Vagina (tissue), 2 donors: ENCODE measurements at regions not wholly inside any gene's neighbourhood (a gene's known extent, or its start where the extent isn't known, plus 50 kb on each side); places are given as distances from the start of the nearest gene placed in this dataset.

Experiments
- DNase-seq, 2 donors: peaks; one replicate each; pipeline ENCODE4 v3.0.0-alpha.2; 2017; ENCODE audit errors: extremely low spot score in 2 of 2
- H3K27ac ChIP-seq: fragments of 200-600 bp; sonication (generic); one replicate; pipeline ENCODE4 v1.5.1; 2019
- H3K27me3 ChIP-seq: fragments of 200-600 bp; sonication (generic); one replicate; pipeline ENCODE4 v1.5.1; 2019
- H3K36me3 ChIP-seq, 2 donors: fragments of 200-600 bp; sonication (generic); one replicate each; pipeline ENCODE4 v1.5.1; 2017 to 2019
- H3K4me1 ChIP-seq: fragments of 200-600 bp; sonication (generic); one replicate; pipeline ENCODE4 v1.5.1; 2019
- H3K4me3 ChIP-seq, 2 donors: fragments of 200-600 bp; sonication (generic); 1 replicate in 1 of 2; 2 replicates in 1 of 2; pipeline ENCODE4 v1.5.1; 2016 to 2019
- H3K9me3 ChIP-seq: fragments of 200-600 bp; sonication (generic); one replicate; pipeline ENCODE4 v1.5.1; 2019
- POLR2A ChIP-seq, 2 donors: fragments of 450-650 bp; IDR thresholded peaks; one replicate each; pipeline ENCODE4 v1.6.1; 2017; ENCODE audit warnings: antibody characterized with exemption in 2 of 2, mild to moderate bottlenecking in 2 of 2, moderate library complexity in 2 of 2
- POLR2AphosphoS5 ChIP-seq, 2 donors: sonication (generic); formaldehyde crosslinking; IDR thresholded peaks; one replicate each; pipeline ENCODE4 v1.9.0; 2017; ENCODE audit warnings: antibody characterized with exemption in 2 of 2, mild to moderate bottlenecking in 2 of 2, low read depth in 1 of 2; ENCODE audit not compliant: insufficient read depth in 1 of 2
- intact Hi-C: fragments of 100-400 bp; cut with DNase I; formaldehyde crosslinking; loops from one replicate; pipeline ENCODE4 v1.15.1; 2023
- TF ChIP-seq, protein P1 (sequence below), 3 experiments: fragments of 450-650 bp in 2 of 3; fragments of 200-600 bp in 1 of 3; sonication (generic) in 1 of 3; IDR thresholded peaks; one replicate each; pipeline ENCODE4 v1.5.1; 2017 to 2019; ENCODE audit warnings: antibody characterized with exemption in 3 of 3, mild to moderate bottlenecking in 2 of 3, moderate library complexity in 2 of 3

DNA sequence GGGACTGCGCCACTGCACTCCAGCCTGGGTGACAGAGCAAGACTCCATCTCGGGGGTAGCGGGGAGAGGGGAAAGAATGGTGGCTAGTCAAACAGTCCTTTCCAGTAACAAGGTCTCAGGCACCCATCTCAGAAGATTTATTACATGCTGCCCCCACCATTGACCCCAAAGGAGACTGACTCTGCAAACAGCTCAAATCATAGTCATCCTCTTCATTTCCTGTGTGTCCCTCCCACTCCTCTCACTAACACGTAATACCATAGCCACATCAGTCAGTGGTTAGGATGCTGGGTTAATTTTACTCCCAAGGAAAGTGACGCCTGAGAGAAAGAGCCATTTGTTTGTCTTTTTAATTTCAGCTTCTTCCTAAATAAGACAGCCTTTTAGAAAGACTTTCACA is 56.6 kb upstream of the BET1 start:
- intact Hi-C loops: no loop called here
- no peaks in the 10 kb centered on the region for H3K36me3 ChIP-seq
- TF ChIP-seq, protein P1, sequence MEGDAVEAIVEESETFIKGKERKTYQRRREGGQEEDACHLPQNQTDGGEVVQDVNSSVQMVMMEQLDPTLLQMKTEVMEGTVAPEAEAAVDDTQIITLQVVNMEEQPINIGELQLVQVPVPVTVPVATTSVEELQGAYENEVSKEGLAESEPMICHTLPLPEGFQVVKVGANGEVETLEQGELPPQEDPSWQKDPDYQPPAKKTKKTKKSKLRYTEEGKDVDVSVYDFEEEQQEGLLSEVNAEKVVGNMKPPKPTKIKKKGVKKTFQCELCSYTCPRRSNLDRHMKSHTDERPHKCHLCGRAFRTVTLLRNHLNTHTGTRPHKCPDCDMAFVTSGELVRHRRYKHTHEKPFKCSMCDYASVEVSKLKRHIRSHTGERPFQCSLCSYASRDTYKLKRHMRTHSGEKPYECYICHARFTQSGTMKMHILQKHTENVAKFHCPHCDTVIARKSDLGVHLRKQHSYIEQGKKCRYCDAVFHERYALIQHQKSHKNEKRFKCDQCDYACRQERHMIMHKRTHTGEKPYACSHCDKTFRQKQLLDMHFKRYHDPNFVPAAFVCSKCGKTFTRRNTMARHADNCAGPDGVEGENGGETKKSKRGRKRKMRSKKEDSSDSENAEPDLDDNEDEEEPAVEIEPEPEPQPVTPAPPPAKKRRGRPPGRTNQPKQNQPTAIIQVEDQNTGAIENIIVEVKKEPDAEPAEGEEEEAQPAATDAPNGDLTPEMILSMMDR (IDR thresholded peaks at IDR 0.05): no peak
- TF ChIP-seq POLR2AphosphoS5 (IDR thresholded peaks at IDR 0.05; ENCODE audit: insufficient read depth in 1 of 2, low read depth in 1 of 2): no peak
- no peak for TF ChIP-seq POLR2A (IDR thresholded peaks at IDR 0.05)
- H3K9me3 ChIP-seq: no peaks in the 10 kb centered on the region
- H3K27me3 ChIP-seq: no peaks in the 10 kb centered on the region
- H3K4me1 ChIP-seq: no peaks in the 10 kb centered on the region
- DNase-seq: no peak
- no peak overlapping the region for H3K27ac ChIP-seq
- H3K4me3 ChIP-seq: no peak overlapping the region

DNA sequence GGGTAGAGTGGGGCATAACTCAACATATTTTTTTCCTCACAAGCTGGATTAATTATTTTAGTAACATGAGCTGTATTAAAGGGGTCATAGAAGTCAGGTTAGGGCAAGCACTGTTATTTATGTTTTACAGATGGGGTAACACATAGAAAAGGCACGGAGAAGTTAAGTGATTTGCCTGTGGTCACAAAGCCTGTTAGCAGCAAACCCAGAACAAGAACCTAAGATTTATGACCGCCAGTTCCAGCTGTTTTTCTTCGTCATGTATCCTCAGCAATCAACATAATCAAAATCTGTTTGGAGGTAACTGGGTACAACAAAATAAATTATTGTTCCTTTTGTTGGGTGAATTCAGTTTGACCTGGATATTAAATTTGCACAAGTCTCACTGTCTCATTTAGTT is 57.2 kb upstream of the BET1 start:
- no peaks in the 10 kb centered on the region for H3K9me3 ChIP-seq
- H3K27ac ChIP-seq: no peak overlapping the region
- no peak for DNase-seq
- no peaks in the 10 kb centered on the region for H3K27me3 ChIP-seq
- H3K4me3 ChIP-seq: no peak overlapping the region
- intact Hi-C loops: no loop called here
- H3K4me1 ChIP-seq: no peaks in the 10 kb centered on the region
- no peaks in the 10 kb centered on the region for H3K36me3 ChIP-seq
- no peak for TF ChIP-seq POLR2AphosphoS5 (IDR thresholded peaks at IDR 0.05; ENCODE audit: insufficient read depth in 1 of 2, low read depth in 1 of 2)
- no peak for TF ChIP-seq POLR2A (IDR thresholded peaks at IDR 0.05)
- TF ChIP-seq, protein P1 (IDR thresholded peaks at IDR 0.05): no peak

DNA sequence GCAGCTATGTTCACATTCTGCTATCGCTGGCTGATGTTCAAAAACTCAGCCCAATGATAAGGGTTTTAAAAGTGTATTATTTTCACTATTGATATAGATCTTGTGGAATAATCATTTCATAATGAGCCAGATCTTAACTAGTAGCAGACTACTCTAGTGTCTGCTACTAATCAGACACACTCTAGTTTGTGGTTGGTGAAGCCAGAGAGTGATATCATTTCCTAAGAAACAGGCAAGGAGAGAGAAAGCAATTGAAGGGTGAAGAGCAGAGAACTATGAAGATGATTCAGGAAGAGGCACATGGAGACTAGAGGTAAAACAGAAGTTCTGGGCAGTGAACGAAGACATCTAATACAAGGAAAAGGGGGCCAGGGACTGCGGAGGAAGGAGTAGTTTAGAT is 58.2 kb upstream of the BET1 start:
- H3K36me3 ChIP-seq: no peaks in the 10 kb centered on the region
- DNase-seq: no peak
- H3K9me3 ChIP-seq: no peaks in the 10 kb centered on the region
- H3K4me1 ChIP-seq: no peaks in the 10 kb centered on the region
- no peaks in the 10 kb centered on the region for H3K27me3 ChIP-seq
- H3K27ac ChIP-seq: no peak overlapping the region
- TF ChIP-seq POLR2A (IDR thresholded peaks at IDR 0.05) (no peak), POLR2AphosphoS5 (IDR thresholded peaks at IDR 0.05; ENCODE audit: insufficient read depth in 1 of 2, low read depth in 1 of 2) (no peak)
- TF ChIP-seq, protein P1 (IDR thresholded peaks at IDR 0.05): no peak
- intact Hi-C loops: no loop called here
- no peak overlapping the region for H3K4me3 ChIP-seq

- Histone ChIP-seq H3K9me3 (no peaks in the 10 kb centered on the region), H3K27ac (no peak overlapping the region), H3K4me1 (no peaks in the 10 kb centered on the region), H3K4me3 (no peak overlapping the region), H3K36me3 (no peaks in the 10 kb centered on the region), H3K27me3 (no peaks in the 10 kb centered on the region)
- no peak for DNase-seq
- TF ChIP-seq POLR2AphosphoS5 (IDR thresholded peaks at IDR 0.05; ENCODE audit: insufficient read depth in 1 of 2, low read depth in 1 of 2): no peak
- TF ChIP-seq, protein P1 (IDR thresholded peaks at IDR 0.05): no peak
- TF ChIP-seq POLR2A (IDR thresholded peaks at IDR 0.05): no peak
- intact Hi-C loops: no loop called here
Observed at GRCh38 chr7:94064541-94065191, 60.5 kb upstream of the BET1 start.

GRCh38 chr7:94067047-94067446 is 62.9 kb upstream of the BET1 start:
- DNase-seq: no peak
- no peaks in the 10 kb centered on the region for H3K27me3 ChIP-seq
- no peaks in the 10 kb centered on the region for H3K9me3 ChIP-seq
- H3K36me3 ChIP-seq: no peaks in the 10 kb centered on the region
- TF ChIP-seq POLR2A (IDR thresholded peaks at IDR 0.05) (no peak), POLR2AphosphoS5 (IDR thresholded peaks at IDR 0.05; ENCODE audit: insufficient read depth in 1 of 2, low read depth in 1 of 2) (no peak)
- TF ChIP-seq, protein P1 (IDR thresholded peaks at IDR 0.05): no peak
- H3K4me1 ChIP-seq: no peaks in the 10 kb centered on the region
- intact Hi-C loops: no loop called here
- no peak overlapping the region for H3K27ac ChIP-seq
- H3K4me3 ChIP-seq: no peak overlapping the region
